ENCODE measurements at regions not wholly inside any gene's neighbourhood (a gene's known extent, or its start where the extent isn't known, plus 50 kb on each side); places are given as distances from the start of the nearest gene placed in this dataset.

- Histone ChIP-seq H3K4me3 (ENCODE audit: low read depth, low read length) (no peak overlapping the region), H3K36me3 (replicated peaks) (no peaks in the 10 kb centered on the region), H3K27me3 (replicated peaks) (no peaks in the 10 kb centered on the region), H3K27ac (no peak overlapping the region)
- DNase-seq: no peak
- TF ChIP-seq CTCF (IDR thresholded peaks at IDR 0.05; ENCODE audit: low read depth, low read length, missing control alignments): no peak
- in situ Hi-C loops (cut with HindIII; ENCODE audit: low pct_ligation_motif_present, low sequenced_read_pairs): no loop called here
These were observed 231.3 kb upstream of the USP25 start for GRCh38 chr21:15498455-15498854.

- in situ Hi-C loops (cut with HindIII; ENCODE audit: low pct_ligation_motif_present, low sequenced_read_pairs): no loop called here
- TF ChIP-seq CTCF (IDR thresholded peaks at IDR 0.05; ENCODE audit: low read depth, low read length, missing control alignments): no peak
- no peaks in the 10 kb centered on the region for H3K36me3 ChIP-seq (replicated peaks)
- no peak overlapping the region for H3K27ac ChIP-seq
- H3K4me3 ChIP-seq (ENCODE audit: low read depth, low read length): no peak overlapping the region
- no peaks in the 10 kb centered on the region for H3K27me3 ChIP-seq (replicated peaks)
- DNase-seq: no peak
These were observed 223.7 kb upstream of the USP25 start for GRCh38 chr21:15506086-15506485.

DNA sequence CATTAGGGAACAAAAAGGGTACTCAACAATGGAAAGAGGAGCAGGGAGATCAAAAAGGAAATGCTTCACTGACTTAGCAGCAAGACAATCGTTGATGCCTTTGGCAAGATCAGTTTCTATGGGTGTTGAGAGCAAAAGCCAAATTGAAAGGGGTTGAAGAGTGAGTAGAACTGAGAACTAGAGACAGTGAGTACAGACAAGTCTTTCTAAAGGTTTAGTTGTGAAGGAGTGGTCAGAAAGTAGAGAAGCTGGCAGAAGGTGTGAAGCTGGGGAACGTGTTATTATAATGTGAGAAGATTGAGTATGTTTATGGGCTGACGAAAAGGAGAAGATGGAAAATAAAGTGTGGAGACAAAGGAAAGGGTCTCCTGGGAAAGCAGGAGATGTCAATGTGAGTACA lies 221.2 kb upstream of the USP25 start:
- H3K27me3 ChIP-seq (replicated peaks): no peaks in the 10 kb centered on the region
- no peak for TF ChIP-seq CTCF (IDR thresholded peaks at IDR 0.05; ENCODE audit: low read depth, low read length, missing control alignments)
- H3K4me3 ChIP-seq (ENCODE audit: low read depth, low read length): no peak overlapping the region
- no peak overlapping the region for H3K27ac ChIP-seq
- in situ Hi-C loops (cut with HindIII; ENCODE audit: low pct_ligation_motif_present, low sequenced_read_pairs): no loop called here
- H3K36me3 ChIP-seq (replicated peaks): no peaks in the 10 kb centered on the region
- no peak for DNase-seq

- TF ChIP-seq CTCF (IDR thresholded peaks at IDR 0.05; ENCODE audit: low read depth, low read length, missing control alignments): no peak
- no peak for DNase-seq
- no peak overlapping the region for H3K27ac ChIP-seq
- H3K36me3 ChIP-seq (replicated peaks): no peaks in the 10 kb centered on the region
- no peaks in the 10 kb centered on the region for H3K27me3 ChIP-seq (replicated peaks)
- H3K4me3 ChIP-seq (ENCODE audit: low read depth, low read length): no peak overlapping the region
- in situ Hi-C loops (cut with HindIII; ENCODE audit: low pct_ligation_motif_present, low sequenced_read_pairs): no loop called here
These were observed 215.5 kb upstream of the USP25 start for GRCh38 chr21:15514073-15514946.

GRCh38 chr21:15515908-15516307 lies 213.9 kb upstream of the USP25 start:
- H3K27me3 ChIP-seq (replicated peaks): no peaks in the 10 kb centered on the region
- no peak overlapping the region for H3K27ac ChIP-seq
- no peak for DNase-seq
- in situ Hi-C loops (cut with HindIII; ENCODE audit: low pct_ligation_motif_present, low sequenced_read_pairs): no loop called here
- TF ChIP-seq CTCF (IDR thresholded peaks at IDR 0.05; ENCODE audit: low read depth, low read length, missing control alignments): no peak
- H3K4me3 ChIP-seq (ENCODE audit: low read depth, low read length): no peak overlapping the region
- no peaks in the 10 kb centered on the region for H3K36me3 ChIP-seq (replicated peaks)

DNA sequence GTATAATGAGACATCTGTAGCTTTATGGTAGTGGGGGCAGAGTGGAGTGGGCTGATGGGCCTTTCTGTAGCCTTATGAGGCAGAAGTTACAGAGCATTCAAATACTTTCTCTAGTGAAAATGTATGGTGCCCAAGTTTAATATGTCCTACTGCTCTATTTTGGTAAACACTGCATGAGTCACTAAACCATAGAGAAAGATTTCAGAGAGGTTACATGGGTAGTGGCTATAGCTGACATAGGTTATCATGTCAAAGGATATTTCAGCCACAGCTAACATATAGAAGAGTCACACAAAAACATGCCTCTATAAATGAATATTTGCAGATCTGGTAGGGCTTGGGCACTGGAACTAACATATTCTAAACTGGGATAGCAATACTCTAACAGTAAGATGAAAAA lies 212.4 kb upstream of the USP25 start:
- in situ Hi-C loops (cut with HindIII; ENCODE audit: low pct_ligation_motif_present, low sequenced_read_pairs): no loop called here
- Histone ChIP-seq H3K27ac (no peak overlapping the region), H3K36me3 (replicated peaks) (no peaks in the 10 kb centered on the region), H3K27me3 (replicated peaks) (no peaks in the 10 kb centered on the region), H3K4me3 (ENCODE audit: low read depth, low read length) (no peak overlapping the region)
- TF ChIP-seq CTCF (IDR thresholded peaks at IDR 0.05; ENCODE audit: low read depth, low read length, missing control alignments): no peak
- DNase-seq: no peak

All from brain microvascular endothelial cell (primary cell).